ENCODE measurements at regions not wholly inside any gene's neighbourhood (a gene's known extent, or its start where the extent isn't known, plus 50 kb on each side); places are given as distances from the start of the nearest gene placed in this dataset.

DNA sequence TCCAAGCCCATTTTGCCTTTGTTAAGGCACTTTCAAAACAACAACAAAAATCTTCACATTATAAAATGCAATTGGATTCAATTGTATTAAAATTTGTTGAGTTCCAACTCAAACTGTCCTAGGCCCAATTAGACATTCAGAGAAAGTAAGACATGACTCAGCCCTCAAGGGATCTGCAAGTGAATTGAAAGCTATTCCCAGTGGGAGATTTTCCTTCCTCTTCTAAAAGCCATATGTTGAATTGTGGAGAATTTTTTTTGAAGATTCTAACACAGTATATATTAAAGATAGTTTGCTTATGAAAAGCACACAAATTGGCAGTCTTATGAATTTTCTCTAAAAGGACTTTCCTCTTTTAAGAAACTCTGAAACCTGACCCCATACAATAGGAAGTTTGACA is 268.0 kb upstream of the PARD3B start:
- no peak for DNase-seq

GRCh38 chr2:204278454-204278853 is 266.8 kb upstream of the PARD3B start:
- no peak for DNase-seq

DNA sequence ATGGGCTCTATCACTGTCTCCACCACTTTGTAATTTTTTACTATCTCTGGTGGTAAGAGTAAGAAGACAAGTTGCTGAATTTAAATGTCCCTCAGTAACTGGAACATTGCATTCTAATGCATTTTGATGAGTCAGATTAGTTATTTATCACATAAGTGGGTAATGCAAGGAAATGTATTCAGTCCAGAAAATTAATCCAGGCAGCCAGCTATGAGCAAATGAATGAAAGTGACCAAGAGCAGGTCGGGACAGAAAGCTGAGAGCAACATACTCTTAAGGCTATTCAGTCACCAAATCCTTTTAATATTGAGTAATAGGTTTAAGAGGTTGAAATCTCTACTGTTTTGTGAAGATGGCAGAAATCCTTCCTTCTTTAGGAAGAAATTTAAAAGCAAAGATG is 265.5 kb upstream of the PARD3B start:
- no peak for DNase-seq

DNA sequence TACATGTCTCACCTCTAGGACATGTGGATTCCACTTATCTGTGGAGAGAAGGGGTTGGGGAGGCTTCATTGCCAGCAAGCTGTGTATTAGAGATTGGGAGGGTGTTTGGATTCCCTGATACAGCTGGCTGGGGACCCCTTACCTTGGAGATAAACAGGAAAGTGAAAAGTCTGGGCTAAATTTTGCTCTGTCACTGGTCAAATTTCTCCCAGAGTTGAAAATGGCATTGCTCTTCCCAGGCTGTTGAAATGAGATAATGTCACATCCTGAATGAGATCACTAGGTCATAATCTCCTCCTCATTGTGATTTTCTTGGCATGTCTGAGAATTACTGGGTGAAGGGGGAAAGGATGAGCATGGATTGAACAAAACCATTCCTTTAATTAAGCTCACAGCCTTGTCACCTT is 265.0 kb upstream of the PARD3B start:
- no peak for DNase-seq

GRCh38 chr2:204282081-204282480 is 263.2 kb upstream of the PARD3B start:
- DNase-seq: no peak

DNA sequence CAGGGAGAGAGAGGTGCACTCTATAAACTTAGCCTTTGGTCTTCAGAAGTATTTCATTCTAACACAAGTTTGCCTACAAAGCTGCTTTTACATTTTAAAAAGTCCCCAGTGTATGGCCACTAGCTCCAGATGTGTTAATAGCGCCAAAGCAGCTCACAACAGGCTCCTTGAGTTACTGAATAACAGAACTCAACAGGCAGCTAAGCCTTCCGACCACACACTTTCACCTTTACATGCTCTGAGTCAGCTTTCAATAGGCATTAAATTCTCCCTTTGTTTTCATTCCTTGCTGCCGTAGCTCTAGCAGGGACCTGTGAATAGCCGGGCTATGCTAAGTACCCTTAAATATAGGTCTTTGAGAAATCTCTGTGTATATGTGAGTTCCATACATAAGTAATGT is 262.8 kb upstream of the PARD3B start:
- DNase-seq: no peak

- no peak for DNase-seq
These were observed 256.2 kb upstream of the PARD3B start for GRCh38 chr2:204289066-204289465.

DNA sequence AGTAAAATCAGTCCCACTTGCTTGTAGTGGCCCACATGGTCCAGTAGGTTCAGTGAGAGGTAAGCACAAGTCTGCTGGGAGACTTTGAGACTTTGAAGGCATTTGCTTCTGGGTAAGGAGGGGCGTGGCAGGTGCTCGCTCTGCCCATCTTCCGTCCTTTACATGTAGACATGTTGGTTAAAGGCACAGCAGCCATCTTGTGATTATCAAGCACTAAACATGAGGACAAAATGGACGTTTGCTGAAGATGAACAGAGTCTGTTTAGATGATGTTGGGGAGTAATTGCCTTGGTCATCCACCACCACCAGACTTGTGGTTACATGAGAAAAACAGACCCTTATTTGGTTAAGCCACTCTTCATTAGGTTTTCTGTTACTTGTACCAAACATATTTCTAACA is 252.8 kb upstream of the PARD3B start:
- DNase-seq: no peak

- DNase-seq: no peak
These were observed 251.2 kb upstream of the PARD3B start for GRCh38 chr2:204293884-204294747.

DNA sequence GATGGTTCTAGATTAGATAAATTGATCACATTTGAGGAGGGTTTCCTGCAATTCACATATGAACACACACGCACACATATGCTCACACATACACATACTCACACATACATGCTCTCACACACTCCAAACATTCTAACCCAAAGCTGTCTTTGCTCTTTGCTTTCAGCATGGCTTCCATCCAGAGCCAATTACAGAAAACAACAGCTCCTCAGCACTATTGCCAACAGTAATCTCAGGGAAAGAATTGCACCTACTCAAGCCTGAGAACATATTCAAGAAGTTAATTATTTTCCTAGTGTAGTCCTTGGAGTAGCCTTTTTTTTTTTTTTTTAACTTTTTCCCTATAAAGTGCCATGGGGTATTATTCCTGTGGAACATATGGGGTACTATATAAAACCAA is 246.9 kb upstream of the PARD3B start:
- no peak for DNase-seq

DNA sequence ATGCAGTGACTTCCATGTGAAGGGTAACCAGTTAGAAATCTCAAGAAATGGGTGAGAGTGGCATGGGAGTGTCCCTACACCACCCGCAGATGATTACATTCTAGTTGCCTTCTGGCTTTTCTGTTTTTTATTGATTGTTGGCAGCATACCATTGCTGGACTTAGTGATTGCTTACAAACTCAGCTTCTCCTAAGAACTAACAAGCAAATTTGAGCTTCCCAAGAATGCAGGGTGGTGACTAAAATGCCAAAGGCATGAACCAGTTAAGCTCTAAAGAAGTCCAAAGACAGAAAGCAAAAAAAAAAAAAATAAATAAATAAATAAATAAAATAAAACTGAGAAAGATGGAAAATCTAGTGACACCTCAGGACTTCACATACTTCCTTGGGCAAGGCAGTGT is 245.5 kb upstream of the PARD3B start:
- no peak for DNase-seq

GRCh38 chr2:204306667-204307066 is 238.6 kb upstream of the PARD3B start:
- DNase-seq: no peak

- no peak for DNase-seq
These were observed 233.2 kb upstream of the PARD3B start for GRCh38 chr2:204312105-204312504.

GRCh38 chr2:204313256-204313655 is 232.0 kb upstream of the PARD3B start:
- DNase-seq: no peak

DNA sequence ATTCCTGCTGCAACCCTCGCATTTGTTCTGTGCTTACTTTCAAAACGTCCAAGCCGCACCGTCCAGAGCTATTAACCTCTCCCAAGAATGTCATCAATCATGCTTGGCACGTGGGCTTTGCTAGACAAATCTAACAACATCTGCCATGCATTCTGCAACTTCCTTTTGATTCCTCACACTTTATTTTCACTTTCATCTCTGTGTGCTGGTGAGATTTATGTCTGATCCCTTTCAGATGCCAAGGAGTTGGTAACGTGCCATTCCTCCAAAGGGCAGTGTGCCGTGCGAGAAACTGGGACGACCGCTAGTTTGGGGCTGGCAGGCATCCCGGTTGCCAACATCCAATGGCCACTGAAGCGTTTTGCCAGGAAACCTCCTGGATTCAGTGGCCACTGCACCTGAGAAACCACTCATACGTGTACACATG is 230.0 kb upstream of the PARD3B start:
- DNase-seq: no peak

DNA sequence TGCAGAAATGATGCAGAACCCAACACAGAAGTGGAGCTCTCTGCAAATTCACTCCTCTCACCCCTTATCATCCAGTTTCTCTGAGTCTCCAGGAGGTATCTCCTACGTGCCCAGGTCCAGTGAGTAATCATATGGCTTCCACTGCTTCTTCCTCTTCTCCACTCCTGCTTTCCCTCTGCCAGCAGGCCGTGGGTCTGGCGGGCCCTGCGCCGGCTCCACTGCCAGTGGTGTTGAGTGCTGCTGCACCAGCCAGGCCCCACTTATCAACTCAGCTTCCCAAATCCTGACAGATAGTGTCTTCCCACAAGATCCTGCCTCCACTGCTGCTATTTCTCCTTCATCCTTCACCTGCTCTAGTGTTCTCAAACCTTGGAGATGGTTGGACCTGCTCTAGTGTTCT is 227.6 kb upstream of the PARD3B start:
- DNase-seq: no peak

GRCh38 chr2:204321027-204321800 is 224.1 kb upstream of the PARD3B start:
- no peak for DNase-seq

DNA sequence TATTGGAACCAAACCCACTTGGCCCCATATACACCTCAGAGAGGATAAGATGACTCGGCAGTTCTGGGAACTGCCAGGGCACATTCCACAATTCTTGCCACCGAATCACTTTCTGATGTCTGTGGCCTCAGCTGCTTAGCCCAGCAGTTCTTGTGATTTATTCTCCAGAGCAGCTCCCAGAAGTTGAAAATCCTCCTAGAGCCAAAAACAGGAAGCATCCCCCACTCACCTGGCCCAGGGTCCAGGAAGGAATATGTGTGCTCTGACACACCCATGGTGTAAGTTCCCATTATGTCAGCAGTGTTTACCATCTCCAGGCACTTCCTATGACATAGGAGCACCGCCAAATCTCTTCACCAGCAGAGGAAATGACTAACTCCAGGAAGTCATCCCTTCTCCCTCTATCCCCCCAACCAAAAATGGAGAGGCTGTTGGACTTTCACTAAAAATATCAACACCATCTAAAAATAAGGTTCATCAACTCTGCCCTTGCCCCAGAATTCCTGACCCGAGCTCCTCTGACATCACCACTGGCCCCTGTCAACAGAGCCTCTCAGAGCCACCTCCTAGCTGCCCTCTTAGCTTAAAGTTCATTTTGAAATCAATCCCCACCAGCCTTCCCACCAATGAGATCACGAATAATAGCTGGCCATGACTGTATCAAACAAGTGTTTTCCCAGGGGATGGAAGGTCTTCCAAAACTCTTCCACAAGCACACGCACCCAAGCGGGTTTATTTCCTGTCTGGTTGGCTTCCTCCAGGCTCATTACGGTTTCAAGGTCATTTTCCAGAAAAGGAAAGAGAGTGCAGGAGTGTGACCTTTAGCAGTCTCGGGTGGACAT is 223.1 kb upstream of the PARD3B start:
- DNase-seq: no peak

- peak; percentile 50 for DNase-seq
These were observed 219.8 kb upstream of the PARD3B start for GRCh38 chr2:204325468-204325867.

DNA sequence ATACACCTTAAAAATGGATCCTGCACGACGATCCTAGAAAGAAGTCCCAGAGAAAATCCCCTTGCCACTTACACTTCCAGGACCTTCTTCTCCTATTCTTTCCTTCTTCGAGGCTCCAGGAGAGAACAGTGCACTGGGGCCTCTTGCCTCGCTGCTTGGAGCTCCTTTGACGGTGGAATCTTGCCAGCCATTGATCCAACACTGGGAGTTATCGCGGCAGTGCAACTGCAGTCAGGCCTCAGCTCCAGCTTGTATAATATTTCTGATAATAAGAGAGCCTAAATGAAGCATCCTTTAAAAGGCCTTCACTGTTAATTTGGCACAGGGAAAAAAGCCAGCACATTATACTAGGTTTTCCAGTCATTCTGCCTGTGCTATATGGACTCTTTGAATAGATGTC is 216.9 kb upstream of the PARD3B start:
- DNase-seq: no peak

GRCh38 chr2:204329016-204329415 is 216.3 kb upstream of the PARD3B start:
- DNase-seq: no peak

DNA sequence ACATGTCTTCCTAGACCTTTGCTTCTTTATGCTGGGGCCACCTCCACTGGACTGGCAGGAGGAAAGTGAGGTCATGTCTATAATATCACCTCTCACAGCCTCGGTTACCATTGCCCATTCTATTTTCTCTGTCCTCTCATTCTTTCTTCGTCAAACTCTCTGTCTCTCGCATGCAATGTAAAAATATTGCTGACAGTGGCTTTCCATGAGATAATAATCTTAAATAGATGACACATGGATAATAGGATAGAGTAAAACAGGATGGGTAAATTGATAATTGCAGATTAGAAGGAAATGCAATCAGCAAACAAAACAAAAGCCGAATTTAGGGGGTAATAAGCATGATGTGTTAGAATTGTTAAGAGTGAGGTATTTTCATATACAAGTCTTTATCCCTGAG is 215.7 kb upstream of the PARD3B start:
- no peak for DNase-seq

DNA sequence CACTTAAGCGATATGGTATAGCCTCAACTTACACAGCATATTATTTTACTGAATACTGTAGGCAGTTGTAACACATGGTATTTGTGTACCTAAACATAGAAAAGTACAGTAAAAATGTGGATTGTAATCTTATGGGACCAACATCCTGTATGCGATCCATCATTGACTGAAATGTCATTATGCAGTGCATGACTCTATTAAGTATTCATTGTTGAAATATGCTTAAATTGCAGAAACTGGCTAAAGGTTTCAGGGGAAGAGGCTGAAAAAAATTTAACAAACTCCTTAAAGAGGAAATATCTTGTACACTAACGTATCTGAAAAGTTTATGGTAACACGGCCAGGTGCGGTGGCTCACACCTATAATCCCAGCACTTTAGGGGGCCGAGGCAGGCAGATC is 214.1 kb upstream of the PARD3B start:
- no peak for DNase-seq

Data from stimulated activated CD4-positive, alpha-beta T cell treated with anti-CD3 and anti-CD28 coated beads, Interleukin-1b, Interleukin-23, amount 100 ng/mL, for 48 hours (primary cell).